Stimulated activated naive CD8-positive, alpha-beta T cell treated with anti-CD3 and anti-CD28 coated beads, Interleukin-15, Interleukin-2, amounts not matched to agents 100 U/mL and 50 U/mL, for 24 hours (primary cell): ENCODE measurements at regions not wholly inside any gene's neighbourhood (a gene's known extent, or its start where the extent isn't known, plus 50 kb on each side); places are given as distances from the start of the nearest gene placed in this dataset.

Source experiments
- ATAC-seq: fragments of 150-1000 bp; cut with Tn5 transposase; one replicate; pipeline ENCODE4 v1.10.0; 2021
- DNase-seq: peaks from one replicate; pipeline ENCODE4 v3.0.0; 2021

GRCh38 chr7:52980129-52980528 is 55.3 kb upstream of the POM121L12 start:
- DNase-seq (no peak), ATAC-seq (no peak)

GRCh38 chr7:52973126-52973525 is 62.3 kb upstream of the POM121L12 start:
- no peak for DNase-seq
- ATAC-seq = no peak

GRCh38 chr7:52962402-52963076 is 72.9 kb upstream of the POM121L12 start:
- DNase-seq (no peak), ATAC-seq (no peak)

GRCh38 chr7:52961084-52961483 is 74.3 kb upstream of the POM121L12 start:
- no peak for ATAC-seq
- no peak for DNase-seq

- no peak for ATAC-seq
- DNase-seq = no peak
Measured at GRCh38 chr7:52959878-52960660, 75.4 kb upstream of the POM121L12 start.

- DNase-seq = no peak
Measured at GRCh38 chr7:52959336-52959735, 76.1 kb upstream of the POM121L12 start.

GRCh38 chr7:52958621-52959140 is 76.8 kb upstream of the POM121L12 start:
- DNase-seq = no peak
- ATAC-seq = no peak

More at GRCh38 chr7:52959336-52959735, 76.1 kb upstream of the POM121L12 start:
- no peak for ATAC-seq

GRCh38 chr7:52956379-52956915 is 79.0 kb upstream of the POM121L12 start:
- DNase-seq = no peak

GRCh38 chr7:52955522-52955921 is 79.9 kb upstream of the POM121L12 start:
- no peak for ATAC-seq
- no peak for DNase-seq

More at GRCh38 chr7:52956379-52956915, 79.0 kb upstream of the POM121L12 start:
- no peak for ATAC-seq

GRCh38 chr7:52944921-52945320 is 90.5 kb upstream of the POM121L12 start:
- ATAC-seq = no peak
- no peak for DNase-seq

- DNase-seq (no peak), ATAC-seq (no peak)
Measured at GRCh38 chr7:52940481-52940880, 95.0 kb upstream of the POM121L12 start.

GRCh38 chr7:52938455-52939133 is 96.8 kb upstream of the POM121L12 start:
- ATAC-seq (no peak), DNase-seq (no peak)

GRCh38 chr7:52936750-52937149 is 98.7 kb upstream of the POM121L12 start:
- ATAC-seq (no peak), DNase-seq (no peak)

- ATAC-seq (no peak), DNase-seq (no peak)
Measured at GRCh38 chr7:52928591-52928990, 106.8 kb upstream of the POM121L12 start.

- DNase-seq = no peak
- ATAC-seq = no peak
Measured at GRCh38 chr7:52925332-52925731, 110.1 kb upstream of the POM121L12 start.

- ATAC-seq = no peak
Measured at GRCh38 chr7:52920977-52921376, 114.5 kb upstream of the POM121L12 start.

GRCh38 chr7:52917982-52918578 is 117.4 kb upstream of the POM121L12 start:
- no peak for ATAC-seq
- no peak for DNase-seq

More at GRCh38 chr7:52920977-52921376, 114.5 kb upstream of the POM121L12 start:
- DNase-seq = no peak

GRCh38 chr7:52911795-52912194 is 123.6 kb upstream of the POM121L12 start:
- no peak for ATAC-seq
- no peak for DNase-seq

GRCh38 chr7:52911326-52911725 is 124.1 kb upstream of the POM121L12 start:
- no peak for ATAC-seq
- DNase-seq = no peak

GRCh38 chr7:52909935-52910334 is 125.5 kb upstream of the POM121L12 start:
- ATAC-seq (no peak), DNase-seq (no peak)

GRCh38 chr7:52909131-52909530 is 126.3 kb upstream of the POM121L12 start:
- DNase-seq = no peak
- no peak for ATAC-seq

GRCh38 chr7:52897713-52898112 is 137.7 kb upstream of the POM121L12 start:
- no peak for DNase-seq
- no peak for ATAC-seq
